Motor neuron (in vitro differentiated cells): ENCODE measurements at regions not wholly inside any gene's neighbourhood (a gene's known extent, or its start where the extent isn't known, plus 50 kb on each side); places are given as distances from the start of the nearest gene placed in this dataset.
A peak's percentile ranks its signal among the peaks of the same experiment; 100 is the strongest.

Source experiments
- ATAC-seq, 8 experiments: fragments of 200-7000 bp; cut with Tn5 transposase; replicated peaks in 6 of 8; 2 replicates each; pipeline ENCODE4 v1.8.0; 2021; ENCODE audit warnings: mild to moderate bottlenecking in 8 of 8, moderate library complexity in 8 of 8
- H3K27ac ChIP-seq, 2 donors: fragments of 250-450 bp; sonication (Bioruptor Pico); 2 replicates each; pipeline ENCODE4 v1.9.0; 2021; ENCODE audit warnings: antibody characterized with exemption in 2 of 2, mild to moderate bottlenecking in 2 of 2, moderate library complexity in 1 of 2
- H3K4me1 ChIP-seq, 2 donors: fragments of 250-450 bp; sonication (Bioruptor Pico); replicated peaks in 1 of 2; 2 replicates each; pipeline ENCODE4 v1.6.1; 2021; ENCODE audit warnings: antibody characterized with exemption in 2 of 2, mild to moderate bottlenecking in 2 of 2, moderate library complexity in 1 of 2
- H3K4me3 ChIP-seq, 5 donors: fragments of 250-450 bp; sonication (Bioruptor Pico); 2 replicates each; pipeline ENCODE4 v1.9.0; 2021; ENCODE audit warnings: antibody characterized with exemption in 5 of 5, mild to moderate bottlenecking in 5 of 5, moderate library complexity in 4 of 5
- WGBS, 10 experiments: fragments of 450-650 bp; shearing (Covaris generic); methylation state at CpG; one replicate each; pipeline ENCODE4 v1.0.0; 2022; 5-methylcytosine and 5-hydroxymethylcytosine counted together
- in situ Hi-C, 9 experiments: fragments of 400-800 bp; cut with MboI; loops; one replicate each; pipeline ENCODE4 v1.15.0; 2021; ENCODE audit warnings: low sequenced_read_pairs in 9 of 9, low pct_unique_long_range_greater_than_20kb in 2 of 9; ENCODE audit not compliant: unreplicated experiment in 9 of 9

- Histone ChIP-seq H3K4me1 (no peaks in the 10 kb centered on the region), H3K27ac (no peak overlapping the region), H3K4me3 (no peak overlapping the region)
- in situ Hi-C loops = no loop called here
- WGBS, 10 experiments = 82 to 100% (median 91%) methylated on average over 1 to 5 of the region's 5 CpGs
- ATAC-seq = no peak
These were observed 229.0 kb downstream of the CENPF start for GRCh38 chr1:214831956-214832355.

GRCh38 chr1:214833178-214833756 is 230.3 kb downstream of the CENPF start:
- in situ Hi-C loops = no loop called here
- WGBS, 10 experiments = 0 to 93% (median 80%) methylated on average over 1 to 2 of the region's 2 CpGs; no CpG with 5 or more reads in 2 of the 10 experiments
- no peak overlapping the region for H3K4me3 ChIP-seq
- H3K4me1 ChIP-seq = no peaks in the 10 kb centered on the region
- peak in 4 of 8 experiments; percentile 31 to 76 (median 64) for ATAC-seq
- no peak overlapping the region for H3K27ac ChIP-seq

DNA sequence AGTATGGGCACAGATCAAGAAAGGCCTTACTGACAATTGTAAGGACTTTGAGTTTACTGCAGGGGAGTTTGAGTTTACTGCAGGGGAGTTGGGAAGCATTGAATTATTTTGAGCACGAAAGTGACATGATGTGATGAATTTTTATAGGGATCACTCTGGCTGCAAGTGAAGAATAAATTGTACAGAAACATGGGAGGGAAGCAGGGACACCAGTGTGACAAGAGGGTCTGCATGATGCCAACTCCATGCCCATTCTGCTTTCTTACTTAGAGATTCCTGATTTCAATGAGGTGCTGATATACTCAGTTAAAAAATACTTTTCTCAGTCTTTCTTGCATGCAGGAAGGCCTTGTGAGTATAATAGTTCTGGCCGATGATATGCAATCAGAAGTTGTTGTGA is 234.4 kb downstream of the CENPF start:
- no peak for ATAC-seq
- H3K4me1 ChIP-seq = no peaks in the 10 kb centered on the region
- WGBS, 10 experiments = 50 to 100% (median 89%) methylated on average over 1 to 2 of the region's 2 CpGs; no CpG with 5 or more reads in 2 of the 10 experiments
- no peak overlapping the region for H3K27ac ChIP-seq
- no peak overlapping the region for H3K4me3 ChIP-seq
- in situ Hi-C loops = no loop called here

DNA sequence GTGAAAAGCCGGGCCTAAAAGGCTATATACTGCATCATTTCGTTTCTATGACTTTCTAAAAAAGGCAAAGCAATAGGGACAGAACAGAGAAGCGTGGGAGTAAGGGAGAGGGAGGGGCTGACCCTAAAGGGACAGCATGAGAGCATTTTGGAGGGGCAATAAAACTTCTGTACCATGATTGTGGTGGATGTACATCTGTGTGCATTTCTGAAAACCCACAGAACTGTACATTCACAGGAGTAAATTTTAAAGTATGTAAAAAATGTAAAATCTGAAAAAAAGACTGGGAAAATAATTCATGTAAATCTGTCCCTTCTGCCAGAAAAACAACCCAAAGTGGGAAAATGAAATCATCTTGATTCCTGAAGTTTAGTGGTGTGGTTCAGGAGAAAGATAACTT is 235.4 kb downstream of the CENPF start:
- Histone ChIP-seq H3K27ac (no peak overlapping the region), H3K4me3 (no peak overlapping the region), H3K4me1 (no peaks in the 10 kb centered on the region)
- in situ Hi-C loops = no loop called here
- no peak for ATAC-seq
- 13 to 87% (median 69%) methylated on average over 1 to 3 of the region's 3 CpGs for WGBS, 10 experiments

DNA sequence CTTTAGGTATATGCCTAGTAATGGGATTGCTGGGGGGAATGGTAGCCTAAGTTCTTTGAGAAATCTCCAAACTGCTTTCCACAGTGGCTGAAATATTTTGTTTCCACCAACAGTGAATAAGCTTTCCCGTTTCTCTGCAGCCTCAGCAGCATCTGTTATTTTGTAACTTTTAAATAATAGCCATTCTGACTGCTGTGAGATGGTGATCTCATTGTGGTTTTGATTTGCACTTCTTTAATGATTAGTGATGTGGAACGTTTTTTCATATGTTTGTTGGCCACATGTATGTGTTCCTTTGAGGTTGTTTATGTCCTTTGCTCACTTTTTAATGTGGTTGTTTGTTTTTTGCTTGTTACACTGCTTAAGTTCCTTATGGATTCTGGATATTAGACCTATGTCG is 237.4 kb downstream of the CENPF start:
- 11 to 66% (median 46%) methylated on average over 2 to 3 of the region's 3 CpGs; no CpG with 5 or more reads in 1 of the 10 experiments for WGBS, 10 experiments
- peak in 2 of 8 experiments; percentile 65 to 75 for ATAC-seq
- H3K4me3 ChIP-seq = no peak overlapping the region
- H3K27ac ChIP-seq = no peak overlapping the region
- in situ Hi-C loops = no loop called here
- H3K4me1 ChIP-seq = no peaks in the 10 kb centered on the region

DNA sequence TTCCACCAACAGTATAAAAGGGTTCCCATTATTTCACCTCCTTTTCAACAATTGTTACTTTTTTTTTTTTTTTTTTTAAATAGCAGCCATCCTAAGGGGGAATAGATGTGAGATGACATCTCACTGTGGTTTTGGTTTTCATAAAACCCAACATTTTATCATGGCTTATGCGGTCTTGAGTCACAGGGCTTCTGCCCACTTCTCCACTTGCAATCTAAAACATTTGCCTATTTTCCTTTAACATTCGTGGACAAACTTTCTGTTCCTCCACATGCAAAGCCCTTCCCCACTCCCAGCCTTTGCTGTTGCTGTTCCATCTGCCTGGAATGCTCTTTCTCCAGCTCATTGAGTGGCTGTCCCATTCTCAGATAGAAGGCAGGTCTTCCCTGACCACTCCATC is 239.7 kb upstream of the KCNK2 start:
- H3K4me1 ChIP-seq = peaks cover 5 to 13% of the 10 kb centered on the region in 2 donors
- in situ Hi-C loops = no loop called here
- H3K4me3 ChIP-seq = no peak overlapping the region
- no peak overlapping the region for H3K27ac ChIP-seq
- WGBS, 10 experiments = 0 to 91% (median 70%) methylated on average over 1 to 2 of the region's 2 CpGs; no CpG with 5 or more reads in 1 of the 10 experiments
- ATAC-seq = no peak

- no peak for ATAC-seq
- in situ Hi-C loops = no loop called here
- peaks cover 5 to 17% of the 10 kb centered on the region in 2 donors for H3K4me1 ChIP-seq
- no peak overlapping the region for H3K4me3 ChIP-seq
- H3K27ac ChIP-seq = no peak overlapping the region
These were observed 239.3 kb upstream of the KCNK2 start for GRCh38 chr1:214843281-214843680.

DNA sequence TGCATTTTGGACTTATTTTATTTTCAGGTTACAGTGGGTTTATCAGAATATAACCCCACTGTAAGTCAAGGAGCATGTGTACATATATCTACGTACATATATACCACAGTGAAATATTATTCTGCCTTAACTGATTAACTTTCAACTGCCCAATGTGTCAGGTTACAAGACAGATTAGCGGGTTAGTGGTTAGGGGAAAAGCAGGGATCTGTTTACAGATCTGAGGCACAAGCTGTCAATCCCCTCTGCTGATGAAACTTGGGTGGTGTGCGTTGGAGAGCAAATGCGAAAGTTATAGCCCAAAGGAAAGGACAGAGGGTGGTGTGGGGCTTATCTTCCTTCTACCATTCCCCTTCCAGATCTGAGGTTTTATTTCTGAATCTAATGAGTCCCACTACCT is 238.2 kb upstream of the KCNK2 start:
- no peak for ATAC-seq
- in situ Hi-C loops = no loop called here
- Histone ChIP-seq H3K4me3 (no peak overlapping the region), H3K27ac (no peak overlapping the region), H3K4me1 (peaks cover 5 to 17% of the 10 kb centered on the region in 2 donors)
- WGBS, 10 experiments = 84 to 100% (median 98%) methylated on average over 1 to 4 of the region's 4 CpGs

GRCh38 chr1:214846276-214846675 is 236.3 kb upstream of the KCNK2 start:
- peaks cover 5 to 17% of the 10 kb centered on the region in 2 donors for H3K4me1 ChIP-seq
- no peak for ATAC-seq
- in situ Hi-C loops = no loop called here
- H3K27ac ChIP-seq = no peak overlapping the region
- no peak overlapping the region for H3K4me3 ChIP-seq
- WGBS, 10 experiments = 90 to 100% (median 98%) methylated on average over 1 to 5 of the region's 5 CpGs; no CpG with 5 or more reads in 2 of the 10 experiments

- in situ Hi-C loops = no loop called here
- Histone ChIP-seq H3K4me3 (no peak overlapping the region), H3K4me1 (peaks cover 5 to 17% of the 10 kb centered on the region in 2 donors), H3K27ac (no peak overlapping the region)
- 4 to 78% (median 62%) methylated on average over 4 to 7 of the region's 7 CpGs for WGBS, 10 experiments
- ATAC-seq = peak in 4 of 8 experiments; percentile 26 to 50 (median 35)
These were observed 235.3 kb upstream of the KCNK2 start for GRCh38 chr1:214847071-214847810.

GRCh38 chr1:214848101-214848500 is 234.4 kb upstream of the KCNK2 start:
- Histone ChIP-seq H3K4me3 (no peak overlapping the region), H3K27ac (no peak overlapping the region), H3K4me1 (peaks cover 5 to 17% of the 10 kb centered on the region in 2 donors)
- peak in 2 of 8 experiments; percentile 44 to 45 for ATAC-seq
- in situ Hi-C loops = no loop called here
- 20 to 100% (median 40%) methylated on average over 1 to 2 of the region's 2 CpGs; no CpG with 5 or more reads in 3 of the 10 experiments for WGBS, 10 experiments

DNA sequence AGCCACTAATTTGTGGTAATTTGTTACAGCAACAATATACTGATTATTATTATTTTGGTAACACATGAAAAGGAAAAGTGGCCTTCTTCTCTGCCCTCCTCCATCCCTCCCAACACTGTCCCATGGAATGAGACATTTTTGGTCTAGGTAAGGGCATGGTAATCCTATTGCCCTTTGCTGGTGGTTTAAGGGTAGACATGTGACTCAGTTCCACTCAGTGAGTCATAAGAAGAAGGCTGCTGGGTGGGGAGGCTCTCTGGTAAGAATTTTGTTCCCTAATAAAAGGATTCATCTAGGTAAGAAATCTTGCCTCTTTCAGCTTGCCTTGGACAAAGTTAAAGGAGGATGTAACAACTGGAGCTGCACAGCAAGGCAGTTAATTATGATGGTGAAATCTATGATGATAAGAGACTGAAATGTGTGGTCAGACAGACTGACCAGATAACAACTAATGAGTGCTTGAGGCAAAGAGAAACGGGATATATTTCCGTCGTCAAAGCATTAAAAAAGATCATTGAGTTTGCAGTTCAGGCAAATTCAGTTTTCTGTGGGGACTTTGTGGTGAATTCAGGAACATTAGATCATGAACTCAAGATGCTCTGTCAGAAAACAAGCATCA is 232.0 kb upstream of the KCNK2 start:
- in situ Hi-C loops = no loop called here
- no peak for ATAC-seq
- Histone ChIP-seq H3K4me3 (no peak overlapping the region), H3K4me1 (peaks cover 5 to 17% of the 10 kb centered on the region in 2 donors), H3K27ac (no peak overlapping the region)
- WGBS, 10 experiments = 67 to 100% (median 93%) methylated on average over 1 to 3 of the region's 3 CpGs

DNA sequence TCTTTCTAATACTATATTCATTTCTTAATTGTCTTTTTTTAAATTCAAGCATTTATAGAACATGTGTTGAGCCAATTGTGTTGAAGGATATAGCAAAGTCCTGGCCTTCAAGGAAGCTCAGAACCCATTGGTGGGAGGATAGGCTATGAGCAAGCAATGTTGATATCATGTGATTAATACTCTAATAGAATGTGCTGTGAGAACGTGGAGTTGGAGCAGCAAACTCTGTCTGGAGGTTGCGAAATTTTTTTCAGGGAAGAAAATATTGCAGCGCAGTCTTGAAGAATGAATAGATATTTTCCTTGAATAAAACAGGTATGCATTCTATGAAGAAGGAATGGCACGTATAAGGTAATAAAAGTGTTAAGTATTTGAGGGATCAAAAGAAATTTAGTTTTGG is 229.2 kb upstream of the KCNK2 start:
- in situ Hi-C loops = no loop called here

More for the DNA sequence above, 229.2 kb upstream of the KCNK2 start:
- H3K4me3 ChIP-seq = no peak overlapping the region
- peaks cover 0 to 7% of the 10 kb centered on the region in 2 donors for H3K4me1 ChIP-seq
- no peak for ATAC-seq
- no peak overlapping the region for H3K27ac ChIP-seq
- 60 to 100% (median 82%) methylated on average over 1 to 4 of the region's 4 CpGs; no CpG with 5 or more reads in 1 of the 10 experiments for WGBS, 10 experiments
